ENCODE measurements at regions not wholly inside any gene's neighbourhood (a gene's known extent, or its start where the extent isn't known, plus 50 kb on each side); places are given as distances from the start of the nearest gene placed in this dataset.

- TF ChIP-seq GATA3 (IDR thresholded peaks at IDR 0.05; ENCODE audit: low read depth, low read length), result no peak
Measured at GRCh38 chr4:41363384-41363981, 106.8 kb downstream of the UCHL1 start.

GRCh38 chr4:41364876-41365275 is 108.1 kb downstream of the UCHL1 start:
- no peak for TF ChIP-seq GATA2 (IDR thresholded peaks at IDR 0.05; ENCODE audit: low read depth, low read length)
- TF ChIP-seq GATA3 (IDR thresholded peaks at IDR 0.05; ENCODE audit: low read depth, low read length), result no peak

GRCh38 chr4:41365681-41366080 is 109.0 kb downstream of the UCHL1 start:
- no peak for TF ChIP-seq GATA2 (IDR thresholded peaks at IDR 0.05; ENCODE audit: low read depth, low read length)
- TF ChIP-seq GATA3 (IDR thresholded peaks at IDR 0.05; ENCODE audit: low read depth, low read length), result no peak

GRCh38 chr4:41366911-41367517 is 110.3 kb downstream of the UCHL1 start:
- TF ChIP-seq GATA3 (IDR thresholded peaks at IDR 0.05; ENCODE audit: low read depth, low read length) (no peak), GATA2 (IDR thresholded peaks at IDR 0.05; ENCODE audit: low read depth, low read length) (no peak)

- no peak for TF ChIP-seq GATA3 (IDR thresholded peaks at IDR 0.05; ENCODE audit: low read depth, low read length)
- TF ChIP-seq GATA2 (IDR thresholded peaks at IDR 0.05; ENCODE audit: low read depth, low read length), result no peak
Measured at GRCh38 chr4:41369680-41370079, 113.0 kb downstream of the UCHL1 start.

GRCh38 chr4:41373221-41373620 is 116.5 kb downstream of the UCHL1 start:
- no peak for TF ChIP-seq GATA2 (IDR thresholded peaks at IDR 0.05; ENCODE audit: low read depth, low read length)
- TF ChIP-seq GATA3 (IDR thresholded peaks at IDR 0.05; ENCODE audit: low read depth, low read length), result no peak

- TF ChIP-seq GATA2 (IDR thresholded peaks at IDR 0.05; ENCODE audit: low read depth, low read length), result no peak
- TF ChIP-seq GATA3 (IDR thresholded peaks at IDR 0.05; ENCODE audit: low read depth, low read length), result no peak
Measured at GRCh38 chr4:41374490-41374889, 117.8 kb downstream of the UCHL1 start.

- TF ChIP-seq GATA2 (IDR thresholded peaks at IDR 0.05; ENCODE audit: low read depth, low read length) (no peak), GATA3 (IDR thresholded peaks at IDR 0.05; ENCODE audit: low read depth, low read length) (no peak)
Measured at GRCh38 chr4:41375561-41375960, 118.8 kb downstream of the UCHL1 start.

GRCh38 chr4:41377196-41377595 is 120.5 kb downstream of the UCHL1 start:
- TF ChIP-seq GATA3 (IDR thresholded peaks at IDR 0.05; ENCODE audit: low read depth, low read length) (no peak), GATA2 (IDR thresholded peaks at IDR 0.05; ENCODE audit: low read depth, low read length) (no peak)

- TF ChIP-seq GATA2 (IDR thresholded peaks at IDR 0.05; ENCODE audit: low read depth, low read length) (no peak), GATA3 (IDR thresholded peaks at IDR 0.05; ENCODE audit: low read depth, low read length) (no peak)
Measured at GRCh38 chr4:41379230-41379629, 122.5 kb downstream of the UCHL1 start.

- TF ChIP-seq GATA2 (IDR thresholded peaks at IDR 0.05; ENCODE audit: low read depth, low read length) (no peak), GATA3 (IDR thresholded peaks at IDR 0.05; ENCODE audit: low read depth, low read length) (no peak)
Measured at GRCh38 chr4:41380511-41381157, 123.9 kb downstream of the UCHL1 start.

- no peak for TF ChIP-seq GATA2 (IDR thresholded peaks at IDR 0.05; ENCODE audit: low read depth, low read length)
- no peak for TF ChIP-seq GATA3 (IDR thresholded peaks at IDR 0.05; ENCODE audit: low read depth, low read length)
Measured at GRCh38 chr4:41381384-41381783, 124.7 kb downstream of the UCHL1 start.

GRCh38 chr4:41384992-41385391 is 128.3 kb downstream of the UCHL1 start:
- peak; percentile 82 for TF ChIP-seq GATA2 (IDR thresholded peaks at IDR 0.05; ENCODE audit: low read depth, low read length)
- peak; percentile 84 for TF ChIP-seq GATA3 (IDR thresholded peaks at IDR 0.05; ENCODE audit: low read depth, low read length)

- no peak for TF ChIP-seq GATA3 (IDR thresholded peaks at IDR 0.05; ENCODE audit: low read depth, low read length)
- TF ChIP-seq GATA2 (IDR thresholded peaks at IDR 0.05; ENCODE audit: low read depth, low read length), result no peak
Measured at GRCh38 chr4:41385481-41385880, 128.8 kb downstream of the UCHL1 start.

- TF ChIP-seq GATA3 (IDR thresholded peaks at IDR 0.05; ENCODE audit: low read depth, low read length), result no peak
Measured at GRCh38 chr4:41388080-41388479, 131.4 kb downstream of the UCHL1 start.
